ENCODE measurements at regions not wholly inside any gene's neighbourhood (a gene's known extent, or its start where the extent isn't known, plus 50 kb on each side); places are given as distances from the start of the nearest gene placed in this dataset.

DNA sequence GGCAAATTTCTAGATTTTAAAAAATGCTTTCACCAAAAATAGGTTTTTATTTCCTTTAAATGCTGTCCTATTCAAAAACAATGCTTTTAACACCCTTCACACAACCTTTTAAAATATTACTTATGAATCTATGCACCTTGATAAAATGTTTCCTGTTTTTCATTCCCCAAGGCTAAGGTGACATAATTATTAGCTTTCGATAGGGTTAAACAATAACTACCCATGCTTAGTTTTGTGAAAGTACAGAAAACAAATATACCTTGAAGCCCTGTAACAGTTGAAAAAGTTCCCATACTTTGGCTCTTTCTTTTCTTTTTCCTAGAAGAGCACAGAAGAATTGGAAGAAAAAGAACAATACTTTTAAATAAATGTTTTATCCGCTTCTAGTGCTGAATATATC, 54.9 kb upstream of the ITPRID2 start:
- no peak for DNase-seq (ENCODE audit: low spot score)

- DNase-seq (ENCODE audit: low spot score), result no peak
Observed at GRCh38 chr2:181837563-181837962, 54.0 kb upstream of the ITPRID2 start.

- DNase-seq (ENCODE audit: low spot score), result no peak
Observed at GRCh38 chr2:181839811-181840210, 51.7 kb upstream of the ITPRID2 start.

DNA sequence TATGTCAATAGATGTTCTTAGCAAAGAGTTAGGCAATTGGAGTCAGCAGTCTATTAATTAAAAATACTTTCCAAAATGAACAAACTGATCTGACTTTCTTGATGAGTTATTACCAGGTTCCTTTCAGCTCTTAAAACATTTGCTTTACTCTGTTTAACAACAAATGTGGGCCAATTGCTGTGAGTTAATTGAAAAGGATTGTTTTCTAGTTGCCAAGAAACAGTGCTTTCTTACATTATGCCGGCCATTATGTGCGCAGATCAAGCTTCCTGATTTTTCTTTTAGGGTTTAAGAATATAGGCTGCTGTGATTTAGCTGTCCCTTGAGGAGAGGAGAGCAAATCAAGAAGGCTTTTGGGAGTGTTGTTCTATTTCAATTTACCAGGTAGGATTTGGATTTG, 50.5 kb upstream of the ITPRID2 start:
- no peak for DNase-seq (ENCODE audit: low spot score)

Data from activated CD4-positive, alpha-beta T cell treated with anti-CD3 and anti-CD28 coated beads, Interleukin-2, Interleukin-4, amounts not matched to agents 100 ng/mL and 50 ng/mL, durations not matched to agents 16 hours and 8 hours (primary cell).